SK-N-SH (cell line): ENCODE measurements at regions not wholly inside any gene's neighbourhood (a gene's known extent, or its start where the extent isn't known, plus 50 kb on each side); places are given as distances from the start of the nearest gene placed in this dataset.

ENCODE experiments used
- CTCF ChIA-PET: fragments of 300-600, 350-600 bp; formaldehyde crosslinking; extraction: SDS; loops from one replicate; lab custom pipeline; 2021; lab: Yijun Ruan, JAX
- POLR2A ChIA-PET: fragments of 350-600 bp; sonication (Branson Sonifier 250); formaldehyde crosslinking; extraction: SDS; loops from one replicate; lab custom pipeline; 2020; ENCODE audit warnings: antibody characterized with exemption, inconsistent platforms; lab: Yijun Ruan, JAX
- DNase-seq: peaks from one replicate; pipeline ENCODE4 v3.0.0; 2012
- H2AFZ ChIP-seq: fragments of 200-600 bp; sonication (generic); 2 replicates; pipeline ENCODE4 v1.8.1; 2016; ENCODE audit warnings: antibody characterized with exemption, mild to moderate bottlenecking, low read depth
- H3F3A ChIP-seq: fragments of 200-600 bp; sonication (generic); replicated peaks from 2 replicates; pipeline ENCODE3; 2016; ENCODE audit warnings: antibody characterized with exemption, mild to moderate bottlenecking; ENCODE audit not compliant: insufficient read depth
- H3K27ac ChIP-seq, 2 experiments: fragments of 200-500 bp in 1 of 2; fragments of 200-600 bp in 1 of 2; sonication (Bioruptor generic) in 1 of 2; sonication (generic), shearing (Covaris generic) in 1 of 2; 2 replicates each; pipeline versions ENCODE4 v1.5.1 to v1.6.1; 2014 to 2016; ENCODE audit warnings: low read depth in 2 of 2, inconsistent platforms in 1 of 2, low read length in 1 of 2, mild to moderate bottlenecking in 1 of 2, mixed read lengths in 1 of 2
- H3K27me3 ChIP-seq: fragments of 200-600 bp; sonication (generic), shearing (Covaris generic); 2 replicates; pipeline ENCODE4 v1.6.1; 2016; ENCODE audit warnings: mixed run types; ENCODE audit not compliant: insufficient read depth
- H3K36me3 ChIP-seq, 2 experiments: fragments of 200-500 bp in 1 of 2; fragments of 200-600 bp in 1 of 2; sonication (Bioruptor generic) in 1 of 2; sonication (generic) in 1 of 2; replicated peaks in 1 of 2; 2 replicates each; pipeline versions ENCODE3 to v1.5.1; 2014 to 2016; ENCODE audit warnings: low read length in 1 of 2, mild to moderate bottlenecking in 1 of 2; ENCODE audit not compliant: insufficient read depth in 2 of 2, control insufficient read depth in 1 of 2
- H3K4me1 ChIP-seq, 2 experiments: fragments of 200-500 bp in 1 of 2; fragments of 200-600 bp in 1 of 2; sonication (Bioruptor generic) in 1 of 2; sonication (generic), shearing (Covaris generic) in 1 of 2; 2 replicates each; pipeline versions ENCODE4 v1.5.1 to v1.6.1; 2014 to 2016; ENCODE audit warnings: low read depth in 1 of 2, low read length in 1 of 2, mixed run types in 1 of 2; ENCODE audit not compliant: insufficient read depth in 2 of 2, control insufficient read depth in 1 of 2
- H3K4me2 ChIP-seq: fragments of 200-600 bp; sonication (generic), shearing (Covaris generic); 2 replicates; pipeline ENCODE4 v1.6.1; 2017; ENCODE audit warnings: mixed run types
- H3K4me3 ChIP-seq, 2 experiments: fragments of 200-500 bp in 1 of 2; fragments of 200-600 bp in 1 of 2; sonication (Bioruptor generic) in 1 of 2; sonication (generic), shearing (Covaris generic) in 1 of 2; 2 replicates each; pipeline versions ENCODE4 v1.5.1 to v1.8.1; 2014 to 2016; ENCODE audit warnings: low read depth in 2 of 2, inconsistent platforms in 1 of 2, low read length in 1 of 2, mild to moderate bottlenecking in 1 of 2, mixed read lengths in 1 of 2, moderate library complexity in 1 of 2
- H3K79me2 ChIP-seq: fragments of 200-600 bp; sonication (generic); 2 replicates; pipeline ENCODE4 v1.8.1; 2017; ENCODE audit warnings: mild to moderate bottlenecking; ENCODE audit not compliant: insufficient read depth
- H3K9ac ChIP-seq: fragments of 200-600 bp; sonication (generic); 2 replicates; pipeline ENCODE4 v1.6.1; 2017; ENCODE audit warnings: mixed run types
- H3K9me2 ChIP-seq: fragments of 200-600 bp; sonication (generic); 2 replicates; pipeline ENCODE4 v1.6.1; 2017; ENCODE audit warnings: mixed run types
- H3K9me3 ChIP-seq: fragments of 200-600 bp; sonication (generic); 2 replicates; pipeline ENCODE4 v1.6.1; 2017; ENCODE audit warnings: mixed run types, mild to moderate bottlenecking, moderate library complexity
- H4K20me1 ChIP-seq: fragments of 200-600 bp; sonication (generic); 2 replicates; pipeline ENCODE4 v1.6.1; 2017; ENCODE audit warnings: mild to moderate bottlenecking, mixed run types; ENCODE audit not compliant: insufficient read depth
- CHD2 ChIP-seq: fragments of 150-350 bp; IDR thresholded peaks from 2 replicates; pipeline ENCODE4 v1.6.1; 2018; ENCODE audit warnings: low read length; ENCODE audit not compliant: partially characterized antibody
- CTCF ChIP-seq: fragments of 200-600 bp; sonication (generic); IDR thresholded peaks from 2 replicates; pipeline ENCODE4 v1.6.1; 2017; ENCODE audit warnings: antibody characterized with exemption, mild to moderate bottlenecking, moderate library complexity
- EZH2phosphoT487 ChIP-seq: fragments of 200-600 bp; sonication (generic); IDR thresholded peaks from 2 replicates; pipeline ENCODE4 v1.6.1; 2017; ENCODE audit warnings: low read depth, mixed run types, mild to moderate bottlenecking, antibody characterized with exemption, moderate library complexity, borderline replicate concordance
- FOSL2 ChIP-seq: IDR thresholded peaks from 2 replicates; pipeline ENCODE4 v1.4.0; 2012; ENCODE audit warnings: low read depth, mild to moderate bottlenecking, moderate library complexity, borderline replicate concordance
- GATA2 ChIP-seq: sonication (generic); formaldehyde crosslinking; IDR thresholded peaks from 2 replicates; pipeline ENCODE4 v1.5.0; 2020; ENCODE audit warnings: mild to moderate bottlenecking, missing genetic modification reagents
- NFIC ChIP-seq: IDR thresholded peaks from 2 replicates; pipeline ENCODE4 v1.4.0; 2012; ENCODE audit warnings: borderline replicate concordance
- PBX3 ChIP-seq: IDR thresholded peaks from 2 replicates; pipeline ENCODE4; 2012
- POLR2AphosphoS5 ChIP-seq: IDR thresholded peaks from 2 replicates; pipeline ENCODE4 v1.6.1; 2012; ENCODE audit warnings: low read depth, low read length
- RAD21 ChIP-seq: IDR thresholded peaks from 2 replicates; pipeline ENCODE4 v1.6.1; 2012; ENCODE audit warnings: mild to moderate bottlenecking, low read length
- RXRA ChIP-seq: IDR thresholded peaks from 2 replicates; pipeline ENCODE4 v1.4.0; 2012; ENCODE audit warnings: low read depth, mild to moderate bottlenecking, borderline replicate concordance
- TCF12 ChIP-seq: IDR thresholded peaks from 2 replicates; pipeline ENCODE4 v1.4.0; 2012
- TEAD4 ChIP-seq: IDR thresholded peaks from 2 replicates; pipeline ENCODE4 v1.4.0; 2012; ENCODE audit warnings: mild to moderate bottlenecking, borderline replicate concordance; ENCODE audit not compliant: insufficient read depth
- WGBS: methylation state at CpG from one replicate; pipeline ENCODE4 v1.1.6; 2017; ENCODE audit warnings: low lambda C conversion rate; 5-methylcytosine and 5-hydroxymethylcytosine counted together

GRCh38 chr9:87379300-87379699 is 118.4 kb upstream of the DAPK1 start:
- H3F3A ChIP-seq = no peaks in the 10 kb centered on the region
- CTCF ChIA-PET = no interaction called here
- 69% methylated on average over 6 of the region's 6 CpGs for WGBS
- DNase-seq = no peak
- H3K4me2 ChIP-seq = no peak overlapping the region
- no peak overlapping the region for H3K9ac ChIP-seq
- H4K20me1 ChIP-seq = no peaks in the 10 kb centered on the region
- no peaks in the 10 kb centered on the region for H3K36me3 ChIP-seq
- TF ChIP-seq POLR2AphosphoS5 (no peak), FOSL2 (no peak), GATA2 (no peak), EZH2phosphoT487 (no peak), PBX3 (no peak), RAD21 (no peak), CHD2 (no peak), RXRA (no peak), NFIC (no peak), CTCF (no peak), TEAD4 (no peak)
- TF ChIP-seq, all 33 proteins: peak for 0
- Histone ChIP-seq H3K4me3 (no peak overlapping the region), H3K9me2 (no peaks in the 10 kb centered on the region), H3K27me3 (no peaks in the 10 kb centered on the region), H3K27ac (no peak overlapping the region), H2AFZ (no peak overlapping the region), H3K79me2 (no peaks in the 10 kb centered on the region), H3K9me3 (no peaks in the 10 kb centered on the region), H3K4me1 (no peaks in the 10 kb centered on the region; a peak in 1 of 4 replicates)
- POLR2A ChIA-PET = no interaction called here

- H3K27me3 ChIP-seq = no peaks in the 10 kb centered on the region
Measured at GRCh38 chr9:87381050-87381711, 116.5 kb upstream of the DAPK1 start.

More at GRCh38 chr9:87381050-87381711, 116.5 kb upstream of the DAPK1 start:
- no peaks in the 10 kb centered on the region for H3F3A ChIP-seq
- no peaks in the 10 kb centered on the region for H3K9me2 ChIP-seq
- no peaks in the 10 kb centered on the region for H3K79me2 ChIP-seq
- DNase-seq = no peak
- ChIA-PET CTCF (interaction anchor here (0.6 kb wide), 1 partner anchor 953 kb away, joined by 3 read pairs; no protein-coding TSS in a partner anchor), POLR2A (no interaction called here)
- TF ChIP-seq TEAD4 = no peak
- TF ChIP-seq TCF12 = peak; percentile 8; the same call in 1 of the 2 replicates
- H4K20me1 ChIP-seq = no peaks in the 10 kb centered on the region
- no peak overlapping the region for H3K4me2 ChIP-seq
- no peak overlapping the region for H3K9ac ChIP-seq
- H2AFZ ChIP-seq = no peak overlapping the region
- H3K4me3 ChIP-seq = no peak overlapping the region
- no peaks in the 10 kb centered on the region for H3K9me3 ChIP-seq
- no peaks in the 10 kb centered on the region; a peak in 1 of 4 replicates for H3K4me1 ChIP-seq
- no peaks in the 10 kb centered on the region for H3K36me3 ChIP-seq
- no peak overlapping the region for H3K27ac ChIP-seq
- WGBS = 43% methylated on average over 4 of the region's 4 CpGs
